AG20443 (cell line): ENCODE measurements at regions not wholly inside any gene's neighbourhood (a gene's known extent, or its start where the extent isn't known, plus 50 kb on each side); places are given as distances from the start of the nearest gene placed in this dataset.
A peak's percentile ranks its signal among the peaks of the same experiment; 100 is the strongest.

Experiments
- DNase-seq: peaks from one replicate; pipeline ENCODE4 v3.0.0; 2012; ENCODE audit warnings: low spot score, mixed read lengths

GRCh38 chr5:39605145-39605544 lies 180.4 kb upstream of the DAB2 start:
- no peak for DNase-seq

GRCh38 chr5:39604491-39604890 lies 179.7 kb upstream of the DAB2 start:
- no peak for DNase-seq

- DNase-seq: peak; percentile 36
Observed at GRCh38 chr5:39599721-39600431, 175.1 kb upstream of the DAB2 start.

- no peak for DNase-seq
Observed at GRCh38 chr5:39598661-39599248, 174.0 kb upstream of the DAB2 start.

- no peak for DNase-seq
Observed at GRCh38 chr5:39588179-39588578, 163.4 kb upstream of the DAB2 start.

GRCh38 chr5:39587675-39588074 lies 162.9 kb upstream of the DAB2 start:
- DNase-seq: no peak

- no peak for DNase-seq
Observed at GRCh38 chr5:39586185-39586584, 161.4 kb upstream of the DAB2 start.

- DNase-seq: peak; percentile 67
Observed at GRCh38 chr5:39584927-39585326, 160.1 kb upstream of the DAB2 start.

- peak; percentile 51 for DNase-seq
Observed at GRCh38 chr5:39580702-39581453, 156.1 kb upstream of the DAB2 start.

GRCh38 chr5:39579750-39580149 lies 155.0 kb upstream of the DAB2 start:
- DNase-seq: no peak

GRCh38 chr5:39578887-39579497 lies 154.2 kb upstream of the DAB2 start:
- no peak for DNase-seq

- no peak for DNase-seq
Observed at GRCh38 chr5:39577529-39577928, 152.7 kb upstream of the DAB2 start.

GRCh38 chr5:39570403-39571027 lies 145.7 kb upstream of the DAB2 start:
- peak; percentile 42 for DNase-seq

- DNase-seq: no peak
Observed at GRCh38 chr5:39569857-39570256, 145.1 kb upstream of the DAB2 start.

GRCh38 chr5:39566891-39567290 lies 142.1 kb upstream of the DAB2 start:
- no peak for DNase-seq

- DNase-seq: no peak
Observed at GRCh38 chr5:39566029-39566428, 141.2 kb upstream of the DAB2 start.

GRCh38 chr5:39561421-39561820 lies 136.6 kb upstream of the DAB2 start:
- no peak for DNase-seq

GRCh38 chr5:39560726-39561125 lies 135.9 kb upstream of the DAB2 start:
- no peak for DNase-seq

- no peak for DNase-seq
Observed at GRCh38 chr5:39559923-39560322, 135.1 kb upstream of the DAB2 start.

GRCh38 chr5:39558541-39558940 lies 133.8 kb upstream of the DAB2 start:
- DNase-seq: no peak

GRCh38 chr5:39555788-39556187 lies 131.0 kb upstream of the DAB2 start:
- no peak for DNase-seq

- DNase-seq: peak; percentile 62
Observed at GRCh38 chr5:39547553-39548154, 122.9 kb upstream of the DAB2 start.
